Cardiac septum (tissue), 1 donor: ENCODE measurements at regions not wholly inside any gene's neighbourhood (a gene's known extent, or its start where the extent isn't known, plus 50 kb on each side); places are given as distances from the start of the nearest gene placed in this dataset.

Source experiments
- DNase-seq: peaks from one replicate; pipeline ENCODE4 v3.0.0-alpha.2; 2020; ENCODE audit warnings: low spot score
- intact Hi-C: fragments of 100-400 bp; cut with DNase I; formaldehyde crosslinking; loops from one replicate; pipeline ENCODE4 v1.14.0; 2022
- donor health status: DM: no; HTN: no; CAD: no.

- no peak for DNase-seq
- intact Hi-C loops, result no loop called here
These were observed 119.8 kb downstream of the SIK1 start for GRCh38 chr21:43306911-43307676.

GRCh38 chr21:43306391-43306790, 120.5 kb downstream of the SIK1 start:
- intact Hi-C loops, result no loop called here

GRCh38 chr21:43305811-43306311, 121.1 kb downstream of the SIK1 start:
- DNase-seq, result peak; percentile 63
- intact Hi-C loops, result no loop called here

More at GRCh38 chr21:43306391-43306790, 120.5 kb downstream of the SIK1 start:
- no peak for DNase-seq

- intact Hi-C loops, result no loop called here
- no peak for DNase-seq
These were observed 121.6 kb downstream of the SIK1 start for GRCh38 chr21:43305336-43305665.

GRCh38 chr21:43304621-43305335, 122.2 kb downstream of the SIK1 start:
- peak; percentile 41 for DNase-seq
- intact Hi-C loops, result no loop called here

GRCh38 chr21:43304206-43304605, 122.7 kb downstream of the SIK1 start:
- DNase-seq, result peak; percentile 68
- intact Hi-C loops, result no loop called here

GRCh38 chr21:43303275-43304178, 123.4 kb downstream of the SIK1 start:
- intact Hi-C loops, result no loop called here
- DNase-seq, result peak; percentile 69

GRCh38 chr21:43302769-43303168, 124.2 kb downstream of the SIK1 start:
- intact Hi-C loops, result no loop called here

GRCh38 chr21:43302062-43302700, 124.8 kb downstream of the SIK1 start:
- DNase-seq, result peak; percentile 72
- intact Hi-C loops, result no loop called here

More at GRCh38 chr21:43302769-43303168, 124.2 kb downstream of the SIK1 start:
- no peak for DNase-seq

GRCh38 chr21:43301409-43302061, 125.4 kb downstream of the SIK1 start:
- intact Hi-C loops, result no loop called here
- DNase-seq, result no peak

- DNase-seq, result peak; percentile 84
- intact Hi-C loops, result no loop called here
These were observed 126.2 kb downstream of the SIK1 start for GRCh38 chr21:43300496-43301408.

GRCh38 chr21:43299441-43300277, 127.3 kb downstream of the SIK1 start:
- intact Hi-C loops, result no loop called here
- peak; percentile 70 for DNase-seq

GRCh38 chr21:43298546-43299440, 128.1 kb downstream of the SIK1 start:
- intact Hi-C loops, result no loop called here
- peak; percentile 58 for DNase-seq

- no peak for DNase-seq
These were observed 128.9 kb downstream of the SIK1 start for GRCh38 chr21:43297989-43298388.

GRCh38 chr21:43297391-43297981, 128.7 kb downstream of the CRYAA start:
- no peak for DNase-seq
- intact Hi-C loops, result no loop called here

More at GRCh38 chr21:43297989-43298388, 128.9 kb downstream of the SIK1 start:
- intact Hi-C loops, result no loop called here
